ENCODE measurements at regions not wholly inside any gene's neighbourhood (a gene's known extent, or its start where the extent isn't known, plus 50 kb on each side); places are given as distances from the start of the nearest gene placed in this dataset.
"Not testable (repeated sequence)": the region's sequence is repeated elsewhere in the genome, so short reads cannot be mapped to it uniquely, and the experiment has no call there.

DNA sequence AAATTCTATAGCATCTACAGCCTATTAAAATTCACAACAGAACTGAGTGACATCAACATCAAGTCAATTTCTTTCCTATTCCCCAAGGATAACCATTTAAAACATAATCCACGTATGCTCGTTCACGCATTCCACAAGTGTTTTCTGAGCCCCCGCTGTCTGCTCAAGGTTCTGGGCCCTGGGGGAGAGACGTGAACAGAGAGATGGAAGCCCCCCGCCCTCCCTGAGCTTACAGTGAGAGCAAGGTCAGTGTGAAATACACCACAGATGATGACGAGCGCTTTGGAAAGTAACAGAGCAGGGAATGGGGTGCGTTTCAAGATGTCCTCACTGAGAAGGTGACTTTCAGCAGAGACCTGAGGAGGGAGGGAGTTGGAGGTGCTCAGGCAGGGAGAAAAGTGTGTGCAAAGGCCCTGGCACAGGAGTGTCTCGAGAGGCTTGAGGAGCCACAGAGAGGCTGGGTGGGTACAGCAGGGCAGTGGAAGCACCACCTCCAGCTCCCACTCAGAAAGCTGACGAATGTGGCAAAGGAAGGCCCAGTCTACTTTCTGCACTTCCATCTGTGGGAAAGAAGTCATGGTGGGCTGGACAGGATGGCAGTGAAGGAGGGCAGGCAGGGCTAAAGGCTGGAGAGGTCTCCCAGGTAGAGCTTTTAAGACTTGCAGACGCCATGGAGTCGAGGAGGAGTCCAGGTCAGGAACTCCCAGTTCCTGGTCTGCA is 88.3 kb downstream of the DLL1 start:
- no peak overlapping the region for H3K4me3 ChIP-seq (ENCODE audit: low read length)
- TF ChIP-seq, protein P1, sequence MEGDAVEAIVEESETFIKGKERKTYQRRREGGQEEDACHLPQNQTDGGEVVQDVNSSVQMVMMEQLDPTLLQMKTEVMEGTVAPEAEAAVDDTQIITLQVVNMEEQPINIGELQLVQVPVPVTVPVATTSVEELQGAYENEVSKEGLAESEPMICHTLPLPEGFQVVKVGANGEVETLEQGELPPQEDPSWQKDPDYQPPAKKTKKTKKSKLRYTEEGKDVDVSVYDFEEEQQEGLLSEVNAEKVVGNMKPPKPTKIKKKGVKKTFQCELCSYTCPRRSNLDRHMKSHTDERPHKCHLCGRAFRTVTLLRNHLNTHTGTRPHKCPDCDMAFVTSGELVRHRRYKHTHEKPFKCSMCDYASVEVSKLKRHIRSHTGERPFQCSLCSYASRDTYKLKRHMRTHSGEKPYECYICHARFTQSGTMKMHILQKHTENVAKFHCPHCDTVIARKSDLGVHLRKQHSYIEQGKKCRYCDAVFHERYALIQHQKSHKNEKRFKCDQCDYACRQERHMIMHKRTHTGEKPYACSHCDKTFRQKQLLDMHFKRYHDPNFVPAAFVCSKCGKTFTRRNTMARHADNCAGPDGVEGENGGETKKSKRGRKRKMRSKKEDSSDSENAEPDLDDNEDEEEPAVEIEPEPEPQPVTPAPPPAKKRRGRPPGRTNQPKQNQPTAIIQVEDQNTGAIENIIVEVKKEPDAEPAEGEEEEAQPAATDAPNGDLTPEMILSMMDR (conservative IDR thresholded peaks at IDR 0.05; ENCODE audit: low read depth, low read length), result no peak
- DNase-seq (ENCODE audit: low read depth), result no peak

DNA sequence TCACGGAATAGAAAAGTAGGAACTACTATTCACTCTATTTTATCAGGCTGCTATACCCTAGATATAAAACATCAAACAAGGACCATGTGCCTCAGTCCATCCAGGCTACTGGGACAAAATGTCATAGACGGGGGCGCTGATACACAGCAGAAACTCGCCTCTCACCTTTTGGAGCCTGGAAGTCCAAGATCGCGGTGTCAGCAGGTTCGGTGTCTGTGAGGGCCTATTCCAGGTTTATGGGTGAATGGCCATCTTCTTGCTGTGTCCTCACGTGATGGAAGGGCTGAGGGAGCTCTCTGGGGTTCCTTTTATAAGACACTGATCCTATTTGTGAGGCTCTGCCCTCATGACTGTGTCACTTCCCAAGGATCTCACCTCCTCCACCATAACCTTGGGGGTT is 89.5 kb downstream of the DLL1 start:
- TF ChIP-seq, protein P1 (conservative IDR thresholded peaks at IDR 0.05; ENCODE audit: low read depth, low read length), result no peak
- no peak overlapping the region for H3K4me3 ChIP-seq (ENCODE audit: low read length)

DNA sequence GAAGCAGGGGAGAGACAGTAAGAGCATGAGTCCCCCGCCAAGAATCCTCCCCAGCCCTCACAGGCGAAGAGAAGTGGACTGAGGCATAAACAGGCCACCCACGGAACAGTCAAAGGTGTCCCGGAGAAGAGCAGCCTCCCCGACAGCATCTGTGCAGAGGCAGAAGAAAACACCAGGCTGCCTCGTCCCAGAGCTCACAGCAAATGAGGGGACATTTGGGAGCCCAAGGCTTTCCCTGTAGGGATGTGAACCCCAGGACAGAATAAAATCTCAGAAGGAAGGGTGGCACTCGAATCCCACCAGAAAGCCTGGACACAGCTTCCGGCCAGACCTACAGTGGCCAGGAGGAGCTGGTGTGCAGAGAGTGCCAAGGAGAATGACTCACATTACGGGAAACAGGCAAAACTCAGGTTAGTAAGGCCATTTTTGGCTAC is 90.4 kb downstream of the DLL1 start:
- H3K4me3 ChIP-seq (ENCODE audit: low read length), result no peak overlapping the region
- TF ChIP-seq, protein P1 (conservative IDR thresholded peaks at IDR 0.05; ENCODE audit: low read depth, low read length), result no peak
- DNase-seq (ENCODE audit: low read depth), result no peak

More for the DNA sequence above, 89.5 kb downstream of the DLL1 start:
- no peak for DNase-seq (ENCODE audit: low read depth)

DNA sequence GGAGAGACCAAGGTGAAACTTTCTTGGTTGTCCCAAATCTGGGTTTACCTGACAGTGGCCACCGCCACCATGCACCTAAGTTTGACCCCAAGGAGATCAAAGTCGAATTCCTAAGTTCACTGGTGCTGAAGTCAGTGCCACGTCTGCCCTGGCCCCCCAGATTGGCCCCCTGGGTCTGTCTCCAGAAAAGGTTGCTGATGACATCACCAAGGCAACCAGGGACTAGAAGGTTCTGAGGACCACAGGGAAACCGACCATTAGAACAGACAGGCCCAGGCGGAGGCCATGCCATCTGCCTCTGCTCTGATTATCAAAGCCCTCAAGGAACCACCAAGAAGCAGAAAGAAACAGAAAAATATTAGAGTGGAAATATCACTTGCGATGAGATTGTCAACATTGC is 91.2 kb downstream of the DLL1 start:
- no peak overlapping the region for H3K4me3 ChIP-seq (ENCODE audit: low read length)
- TF ChIP-seq, protein P1 (conservative IDR thresholded peaks at IDR 0.05; ENCODE audit: low read depth, low read length), result no peak
- DNase-seq (ENCODE audit: low read depth), result no peak

DNA sequence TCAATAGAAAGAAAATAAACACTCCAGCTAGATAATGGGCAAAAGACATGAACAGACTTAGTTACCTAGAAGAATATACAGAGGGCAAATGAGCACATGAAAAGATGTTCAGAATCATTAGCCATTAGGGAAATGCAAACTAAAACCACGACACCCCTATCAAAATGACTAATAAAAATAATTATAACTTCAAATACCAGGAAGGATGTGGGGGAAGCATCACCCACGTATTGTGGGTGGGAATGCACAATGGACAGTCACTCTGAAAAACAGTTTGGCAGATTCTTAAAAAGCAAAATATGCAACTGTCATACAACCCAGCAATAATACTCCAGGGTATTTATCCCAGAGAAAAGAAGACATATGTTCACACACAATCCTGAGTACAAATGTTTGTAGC is 92.6 kb downstream of the DLL1 start:
- DNase-seq (ENCODE audit: low read depth), result no peak
- TF ChIP-seq, protein P1 (conservative IDR thresholded peaks at IDR 0.05; ENCODE audit: low read depth, low read length), result no peak
- no peak overlapping the region for H3K4me3 ChIP-seq (ENCODE audit: low read length)

DNA sequence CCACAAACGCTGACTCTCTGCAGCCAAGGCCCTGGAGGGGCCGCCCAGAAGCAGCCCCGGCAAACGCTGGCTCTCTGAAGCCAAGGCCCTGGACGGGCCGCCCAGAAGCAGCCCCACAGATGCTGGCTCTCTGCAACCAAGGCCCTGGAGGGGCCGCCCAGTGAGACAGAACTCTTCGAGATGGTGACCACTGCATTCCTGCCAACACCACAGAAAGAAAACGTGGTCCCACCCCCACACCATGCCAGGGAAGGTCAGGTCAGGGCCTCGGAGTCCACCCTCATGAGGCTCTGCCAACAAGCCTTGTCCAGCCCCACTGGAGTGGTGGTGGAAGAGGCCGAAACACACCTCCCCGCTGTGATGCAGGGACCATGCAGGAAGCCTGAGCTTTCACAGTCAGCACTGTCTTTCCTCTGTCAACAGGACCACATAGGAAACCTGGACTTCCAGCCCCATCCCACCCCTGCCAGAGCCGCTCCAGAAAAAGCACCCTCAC is 97.5 kb downstream of the DLL1 start:
- DNase-seq (ENCODE audit: low read depth), result no peak
- no peak overlapping the region for H3K4me3 ChIP-seq (ENCODE audit: low read length)
- TF ChIP-seq, protein P1 (conservative IDR thresholded peaks at IDR 0.05; ENCODE audit: low read depth, low read length), result no peak

DNA sequence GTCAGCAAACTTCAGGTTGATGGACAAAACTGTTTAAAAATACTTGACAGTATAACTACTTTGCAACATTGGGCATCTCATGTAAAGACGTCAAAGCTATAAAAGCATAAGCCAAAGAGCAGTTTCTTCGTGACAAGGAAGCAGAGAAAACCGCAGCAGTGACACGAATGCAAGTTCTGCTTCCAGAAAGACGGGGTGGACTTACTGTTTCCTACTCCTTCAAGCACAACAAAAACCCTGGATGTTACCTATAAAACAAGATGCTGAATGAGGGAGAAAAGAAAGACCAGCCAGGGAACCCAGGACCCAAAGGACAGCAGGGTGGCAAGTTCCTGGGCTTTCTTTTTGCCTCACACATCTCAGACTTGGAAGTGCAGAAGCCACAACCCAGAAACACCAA is 98.0 kb downstream of the DLL1 start:
- TF ChIP-seq, protein P1 (conservative IDR thresholded peaks at IDR 0.05; ENCODE audit: low read depth, low read length), result no peak
- H3K4me3 ChIP-seq (ENCODE audit: low read length), result no peak overlapping the region
- DNase-seq (ENCODE audit: low read depth), result no peak

DNA sequence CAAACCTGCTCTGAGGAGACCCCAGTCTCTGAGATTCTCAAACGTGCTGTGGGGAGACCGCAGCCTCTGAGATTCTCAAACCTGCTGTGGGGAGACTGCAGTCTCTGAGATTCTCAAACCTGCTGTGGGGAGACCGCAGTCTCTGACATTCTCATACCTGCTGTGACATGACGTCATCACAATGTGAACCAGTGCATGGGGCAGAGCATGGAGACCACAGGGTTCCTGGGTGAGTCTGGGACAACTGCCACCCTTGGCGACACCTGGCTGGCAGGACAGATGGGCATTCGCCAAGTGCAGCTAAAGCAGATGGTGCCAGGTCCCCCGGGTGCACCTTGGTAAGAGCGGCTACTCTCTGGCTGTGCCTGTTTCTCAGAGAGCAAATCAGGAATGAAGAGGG is 98.8 kb downstream of the DLL1 start:
- not testable (repeated sequence) for DNase-seq (ENCODE audit: low read depth); H3K4me3 ChIP-seq (ENCODE audit: low read length)

Data from retinal pigment epithelial cell (primary cell).